ENCODE measurements at regions not wholly inside any gene's neighbourhood (a gene's known extent, or its start where the extent isn't known, plus 50 kb on each side); places are given as distances from the start of the nearest gene placed in this dataset.

DNA sequence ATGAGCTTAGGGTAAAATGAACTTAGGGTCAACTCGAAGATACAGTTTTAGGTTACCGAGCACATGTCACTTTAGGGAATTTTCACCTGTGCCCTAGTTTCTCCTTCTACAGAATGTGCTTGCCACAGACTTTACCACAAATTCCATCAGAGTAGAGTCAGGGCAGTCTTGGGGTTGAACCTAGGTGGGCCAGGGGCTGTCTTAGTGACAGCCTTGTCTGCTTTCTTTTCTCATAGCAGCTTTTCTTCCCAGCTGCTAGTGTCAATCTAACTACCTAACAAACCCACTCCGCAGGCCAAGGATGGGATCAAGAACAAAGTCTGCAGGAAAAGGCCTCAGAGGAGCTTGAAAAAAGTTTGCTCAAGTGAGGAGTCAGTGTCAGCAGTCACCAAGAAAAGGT, 458.1 kb upstream of the CDH18 start:
- DNase-seq (ENCODE audit: low spot score), result no peak

DNA sequence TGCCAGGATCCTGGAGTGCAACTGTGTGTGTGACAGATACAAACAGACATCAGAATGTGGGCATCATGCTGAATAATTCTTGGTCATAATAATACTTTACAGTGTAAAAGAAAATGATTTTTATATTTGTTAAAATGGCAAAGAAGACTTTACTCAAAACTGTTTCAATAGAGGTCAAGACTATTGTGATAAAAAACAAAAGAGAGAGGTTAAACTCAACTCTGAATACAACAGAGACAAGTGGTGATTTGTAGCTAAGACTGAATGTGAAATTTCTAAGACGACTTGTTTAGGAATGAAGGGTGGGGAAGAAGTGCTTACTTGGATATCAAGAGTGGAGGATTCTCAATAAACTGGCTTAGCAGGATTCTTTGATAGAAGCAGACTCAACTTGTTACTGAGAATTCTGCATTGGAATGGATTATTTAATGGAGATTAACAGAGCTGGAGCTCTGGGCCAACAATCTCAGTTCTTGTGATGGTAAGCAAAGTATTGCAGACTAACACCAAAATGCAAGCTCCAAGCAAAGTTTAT, 457.4 kb upstream of the CDH18 start:
- no peak for DNase-seq (ENCODE audit: low spot score)

DNA sequence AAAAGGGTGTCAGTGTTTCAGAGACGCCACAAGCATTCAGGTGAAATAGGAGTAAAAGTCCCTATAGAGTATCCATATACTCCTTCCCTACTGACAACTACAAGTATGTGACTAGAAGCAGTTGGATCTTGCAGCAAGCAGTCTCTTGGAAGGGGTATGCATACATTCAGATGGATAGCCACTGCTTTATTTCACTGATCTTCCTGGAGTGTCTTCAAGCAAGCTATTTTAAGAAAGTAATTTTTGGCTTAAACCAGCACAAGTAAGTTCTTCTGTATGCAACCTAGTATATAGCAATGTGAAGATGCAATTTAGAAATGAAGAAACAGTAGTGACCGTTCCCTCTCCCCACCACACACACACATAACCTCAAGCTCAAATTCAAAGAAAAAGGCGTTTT, 446.8 kb upstream of the CDH18 start:
- no peak for DNase-seq (ENCODE audit: low spot score)

DNA sequence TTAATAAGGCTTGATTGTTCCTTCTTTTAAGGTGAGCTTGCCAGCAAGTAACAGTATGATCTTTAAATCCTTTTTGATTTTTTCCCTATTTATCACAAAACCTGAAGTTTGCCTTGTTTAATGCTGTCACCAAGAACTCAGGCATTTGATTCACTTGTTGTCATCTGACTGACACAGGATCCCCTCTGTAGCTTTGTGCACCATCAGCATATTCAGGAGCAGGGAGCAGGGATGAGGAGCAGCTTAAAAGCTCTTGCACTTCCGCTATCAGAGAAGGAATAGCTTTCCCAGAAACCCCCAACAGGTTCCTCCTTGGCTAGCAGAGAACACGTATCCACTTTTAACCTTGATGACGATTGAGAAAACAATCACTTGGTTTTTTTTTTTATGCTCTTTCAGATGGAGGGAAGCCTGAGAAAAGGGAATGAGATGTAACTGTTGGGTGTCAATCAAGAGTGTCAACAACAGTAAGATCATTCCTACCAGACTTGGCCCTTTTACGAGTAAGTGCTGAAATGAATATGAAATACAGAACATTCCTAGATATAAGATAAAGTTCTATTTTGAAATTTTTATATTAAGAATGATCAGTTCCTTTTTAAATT, 433.1 kb upstream of the CDH18 start:
- DNase-seq (ENCODE audit: low spot score), result no peak
